Gastroesophageal sphincter (tissue), 3 donors: ENCODE measurements at regions not wholly inside any gene's neighbourhood (a gene's known extent, or its start where the extent isn't known, plus 50 kb on each side); places are given as distances from the start of the nearest gene placed in this dataset.

Experiments
- EP300 ChIP-seq: sonication (generic); formaldehyde crosslinking; IDR thresholded peaks from one replicate; pipeline ENCODE4 v1.6.1; 2017; ENCODE audit warnings: antibody characterized with exemption, mild to moderate bottlenecking
- POLR2AphosphoS5 ChIP-seq: sonication (generic); formaldehyde crosslinking; IDR thresholded peaks from one replicate; pipeline ENCODE4 v1.6.1; 2017; ENCODE audit warnings: antibody characterized with exemption
- TF ChIP-seq, protein P1 (sequence below), 4 experiments: fragments of 200-600 bp in 2 of 4; fragments of 450-650 bp in 2 of 4; sonication (generic) in 1 of 4; IDR thresholded peaks; one replicate each; pipeline ENCODE4 v1.5.1; 2017 to 2019; ENCODE audit warnings: antibody characterized with exemption in 4 of 4, mild to moderate bottlenecking in 2 of 4, moderate library complexity in 2 of 4

DNA sequence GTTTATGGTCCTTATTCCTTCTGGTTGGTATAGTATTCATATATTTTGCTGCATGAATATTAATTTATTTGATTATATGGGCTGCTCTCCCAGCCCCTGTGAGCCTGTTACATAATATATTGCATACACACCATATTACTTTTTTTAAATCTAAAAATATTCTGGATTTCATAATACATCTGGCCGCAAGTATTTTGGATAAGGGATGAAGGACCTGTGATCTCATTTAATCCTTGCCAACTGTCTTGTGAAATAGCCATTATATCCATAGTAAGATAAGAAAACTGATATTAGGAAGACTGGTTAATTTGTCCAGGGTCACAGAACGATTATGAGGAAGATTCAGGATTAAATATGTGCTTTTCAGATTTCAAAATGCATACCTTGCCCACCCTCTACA, 433.6 kb downstream of the LPIN1 start:
- TF ChIP-seq, protein P1, sequence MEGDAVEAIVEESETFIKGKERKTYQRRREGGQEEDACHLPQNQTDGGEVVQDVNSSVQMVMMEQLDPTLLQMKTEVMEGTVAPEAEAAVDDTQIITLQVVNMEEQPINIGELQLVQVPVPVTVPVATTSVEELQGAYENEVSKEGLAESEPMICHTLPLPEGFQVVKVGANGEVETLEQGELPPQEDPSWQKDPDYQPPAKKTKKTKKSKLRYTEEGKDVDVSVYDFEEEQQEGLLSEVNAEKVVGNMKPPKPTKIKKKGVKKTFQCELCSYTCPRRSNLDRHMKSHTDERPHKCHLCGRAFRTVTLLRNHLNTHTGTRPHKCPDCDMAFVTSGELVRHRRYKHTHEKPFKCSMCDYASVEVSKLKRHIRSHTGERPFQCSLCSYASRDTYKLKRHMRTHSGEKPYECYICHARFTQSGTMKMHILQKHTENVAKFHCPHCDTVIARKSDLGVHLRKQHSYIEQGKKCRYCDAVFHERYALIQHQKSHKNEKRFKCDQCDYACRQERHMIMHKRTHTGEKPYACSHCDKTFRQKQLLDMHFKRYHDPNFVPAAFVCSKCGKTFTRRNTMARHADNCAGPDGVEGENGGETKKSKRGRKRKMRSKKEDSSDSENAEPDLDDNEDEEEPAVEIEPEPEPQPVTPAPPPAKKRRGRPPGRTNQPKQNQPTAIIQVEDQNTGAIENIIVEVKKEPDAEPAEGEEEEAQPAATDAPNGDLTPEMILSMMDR (IDR thresholded peaks at IDR 0.05): no peak
- TF ChIP-seq POLR2AphosphoS5: no peak
- TF ChIP-seq EP300: no peak
